ENCODE measurements at regions not wholly inside any gene's neighbourhood (a gene's known extent, or its start where the extent isn't known, plus 50 kb on each side); places are given as distances from the start of the nearest gene placed in this dataset.

DNA sequence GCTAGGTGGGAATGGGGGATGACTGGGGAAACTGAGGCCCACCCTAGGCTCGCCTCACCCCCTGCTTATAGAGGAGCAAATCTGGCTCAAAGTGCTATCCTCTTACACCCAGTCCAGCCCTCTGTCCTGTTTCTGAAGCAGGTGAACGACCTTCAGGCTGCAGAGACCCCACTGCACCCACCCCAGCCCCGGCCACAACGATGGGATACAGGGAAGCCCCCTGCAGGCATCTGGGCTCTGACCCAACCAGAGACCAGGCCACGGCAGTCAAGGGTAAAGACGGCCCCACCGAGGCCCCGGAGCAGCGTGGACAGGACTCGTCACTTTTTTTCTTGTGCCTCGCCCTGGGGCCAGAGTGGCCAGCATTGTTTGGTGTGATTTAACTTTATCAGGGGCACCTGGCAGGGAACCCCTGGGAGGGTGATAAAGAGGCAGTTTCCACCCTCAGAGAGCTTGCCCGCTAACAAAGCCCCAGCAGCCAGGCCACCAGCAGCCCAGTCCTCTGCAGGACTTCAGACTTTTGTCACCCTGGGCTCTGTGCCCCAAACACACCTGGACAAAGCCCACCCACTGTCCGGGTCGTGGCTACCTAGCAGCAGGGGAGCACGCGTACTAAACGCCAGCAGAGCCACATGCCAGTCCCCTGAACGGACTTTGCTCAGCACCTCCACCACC is 612.6 kb downstream of the TBC1D22A start:
- Histone ChIP-seq H3K27me3 (ENCODE audit: control insufficient read depth in 1 of 2, insufficient read depth in 2 of 2, low read length in 2 of 2) (peaks cover 6% of the 10 kb centered on the region in 2 donors), H3K27ac (ENCODE audit: low read length) (no peak overlapping the region), H3K4me3 (ENCODE audit: low read length in 2 of 2) (no peak overlapping the region), H3K4me1 (ENCODE audit: control insufficient read depth, insufficient read depth, low read length) (no peaks in the 10 kb centered on the region), H3K9me3 (ENCODE audit: control insufficient read depth in 2 of 2, low read length in 2 of 2) (no peaks in the 10 kb centered on the region), H3K36me3 (ENCODE audit: control insufficient read depth in 2 of 2, insufficient read depth in 2 of 2, low read length in 2 of 2) (no peaks in the 10 kb centered on the region), H3K9ac (ENCODE audit: low read length in 2 of 2) (no peak overlapping the region)

DNA sequence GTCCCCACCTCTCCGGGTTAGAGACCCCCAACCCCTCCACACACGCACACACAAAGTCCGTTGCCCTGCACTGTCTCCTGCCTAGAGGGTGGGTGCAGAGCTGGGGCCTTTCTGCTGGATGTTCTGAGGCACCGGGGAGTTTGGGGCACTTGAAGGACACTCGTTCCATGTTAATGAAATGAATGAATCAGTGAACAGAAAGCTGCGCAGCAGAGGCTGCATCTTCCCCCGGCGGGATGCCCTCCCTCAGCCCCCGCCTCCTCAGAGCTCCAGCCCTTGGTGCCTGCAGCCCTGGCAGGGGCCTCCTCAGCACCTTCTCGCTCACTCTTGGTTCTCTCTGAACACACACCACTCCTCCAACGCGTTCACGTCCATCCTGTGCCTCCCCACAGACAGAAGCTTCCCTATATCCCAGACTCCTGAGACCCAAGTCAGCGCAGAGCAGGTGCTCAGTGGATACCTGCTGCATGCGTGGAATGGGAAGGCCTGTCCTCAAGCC is 611.9 kb downstream of the TBC1D22A start:
- H3K27ac ChIP-seq (ENCODE audit: low read length) = no peak overlapping the region
- no peaks in the 10 kb centered on the region for H3K36me3 ChIP-seq (ENCODE audit: control insufficient read depth in 2 of 2, insufficient read depth in 2 of 2, low read length in 2 of 2)
- no peaks in the 10 kb centered on the region for H3K4me1 ChIP-seq (ENCODE audit: control insufficient read depth, insufficient read depth, low read length)
- no peaks in the 10 kb centered on the region for H3K9me3 ChIP-seq (ENCODE audit: control insufficient read depth in 2 of 2, low read length in 2 of 2)
- no peak overlapping the region for H3K9ac ChIP-seq (ENCODE audit: low read length in 2 of 2)
- H3K4me3 ChIP-seq (ENCODE audit: low read length in 2 of 2) = no peak overlapping the region
- peaks cover 6% of the 10 kb centered on the region in 2 donors for H3K27me3 ChIP-seq (ENCODE audit: control insufficient read depth in 1 of 2, insufficient read depth in 2 of 2, low read length in 2 of 2)

DNA sequence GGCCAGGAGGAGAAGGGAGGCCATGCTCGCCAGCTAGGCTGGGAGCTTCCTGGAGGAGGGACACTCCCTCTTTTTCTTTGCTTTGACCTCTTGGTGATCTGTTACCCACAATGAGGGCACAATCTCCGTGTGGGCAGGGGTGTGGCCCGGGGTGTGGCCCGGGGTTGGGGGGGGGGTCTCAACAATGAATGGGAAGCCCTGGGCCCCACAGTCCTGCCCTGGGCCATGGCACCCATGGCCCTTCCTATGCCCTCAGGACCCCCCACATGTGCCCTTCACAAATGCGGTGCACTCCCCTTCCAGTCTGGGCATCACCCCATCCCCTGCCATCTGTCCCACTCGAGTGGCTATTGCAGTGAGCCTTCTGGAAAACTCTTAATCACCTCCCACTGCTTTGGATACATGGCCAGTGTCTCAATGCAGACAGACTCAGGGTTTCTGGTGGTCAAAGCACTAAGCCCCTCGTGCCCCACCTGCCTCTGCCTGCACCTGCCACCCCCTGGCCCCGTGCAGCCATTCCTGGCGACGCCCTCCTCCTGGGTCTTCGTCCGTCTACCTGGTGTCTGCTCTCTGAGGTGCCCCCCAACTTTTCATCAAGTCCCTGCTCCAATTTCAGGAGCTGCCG is 611.3 kb downstream of the TBC1D22A start:
- peaks cover 6% of the 10 kb centered on the region in 2 donors for H3K27me3 ChIP-seq (ENCODE audit: control insufficient read depth in 1 of 2, insufficient read depth in 2 of 2, low read length in 2 of 2)
- H3K9me3 ChIP-seq (ENCODE audit: control insufficient read depth in 2 of 2, low read length in 2 of 2) = no peaks in the 10 kb centered on the region
- H3K36me3 ChIP-seq (ENCODE audit: control insufficient read depth in 2 of 2, insufficient read depth in 2 of 2, low read length in 2 of 2) = no peaks in the 10 kb centered on the region
- no peak overlapping the region for H3K27ac ChIP-seq (ENCODE audit: low read length)
- H3K4me3 ChIP-seq (ENCODE audit: low read length in 2 of 2) = no peak overlapping the region
- H3K4me1 ChIP-seq (ENCODE audit: control insufficient read depth, insufficient read depth, low read length) = no peaks in the 10 kb centered on the region
- H3K9ac ChIP-seq (ENCODE audit: low read length in 2 of 2) = no peak overlapping the region

DNA sequence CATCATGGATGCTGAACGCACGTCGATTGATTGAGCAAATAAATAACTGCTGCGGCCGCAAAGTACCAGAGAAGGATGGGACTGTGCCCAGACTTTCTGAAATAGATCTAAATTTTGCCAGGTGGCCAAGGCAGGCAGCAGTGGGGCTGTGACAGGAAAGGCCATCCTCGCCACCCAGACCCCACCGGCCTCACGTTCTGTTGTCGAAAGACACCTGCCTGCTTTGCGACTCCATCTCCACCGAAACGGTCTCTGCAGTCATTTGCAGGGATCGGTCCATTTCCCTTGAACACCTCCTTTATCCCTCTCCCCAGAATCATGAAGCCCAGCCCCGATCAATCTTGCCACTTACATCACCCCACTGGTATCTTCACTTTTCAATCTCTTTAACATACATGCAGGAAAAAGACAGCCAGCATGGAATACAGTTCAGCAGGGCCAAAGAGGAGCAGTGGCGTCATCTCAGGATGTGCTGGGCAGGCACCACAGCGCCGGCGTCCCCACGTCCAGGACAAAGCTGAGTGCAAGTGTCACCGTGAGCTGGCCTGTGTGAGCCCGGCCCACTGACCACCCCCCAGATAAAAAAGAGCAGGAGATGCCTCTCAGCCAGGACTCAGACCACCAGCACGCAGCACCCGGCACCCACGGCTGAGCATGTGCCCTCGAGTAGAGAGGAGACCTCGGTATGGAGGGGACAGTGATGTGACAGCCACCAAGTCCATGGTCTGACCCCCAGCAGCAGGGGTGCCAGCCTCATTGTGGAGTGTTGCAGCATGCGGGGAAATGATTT is 610.3 kb downstream of the TBC1D22A start:
- Histone ChIP-seq H3K9me3 (ENCODE audit: control insufficient read depth in 2 of 2, low read length in 2 of 2) (no peaks in the 10 kb centered on the region), H3K27ac (ENCODE audit: low read length) (no peak overlapping the region), H3K27me3 (ENCODE audit: control insufficient read depth in 1 of 2, insufficient read depth in 2 of 2, low read length in 2 of 2) (peaks cover 6% of the 10 kb centered on the region in 2 donors), H3K4me3 (ENCODE audit: low read length in 2 of 2) (no peak overlapping the region), H3K9ac (ENCODE audit: low read length in 2 of 2) (no peak overlapping the region), H3K36me3 (ENCODE audit: control insufficient read depth in 2 of 2, insufficient read depth in 2 of 2, low read length in 2 of 2) (no peaks in the 10 kb centered on the region), H3K4me1 (ENCODE audit: control insufficient read depth, insufficient read depth, low read length) (no peaks in the 10 kb centered on the region)

DNA sequence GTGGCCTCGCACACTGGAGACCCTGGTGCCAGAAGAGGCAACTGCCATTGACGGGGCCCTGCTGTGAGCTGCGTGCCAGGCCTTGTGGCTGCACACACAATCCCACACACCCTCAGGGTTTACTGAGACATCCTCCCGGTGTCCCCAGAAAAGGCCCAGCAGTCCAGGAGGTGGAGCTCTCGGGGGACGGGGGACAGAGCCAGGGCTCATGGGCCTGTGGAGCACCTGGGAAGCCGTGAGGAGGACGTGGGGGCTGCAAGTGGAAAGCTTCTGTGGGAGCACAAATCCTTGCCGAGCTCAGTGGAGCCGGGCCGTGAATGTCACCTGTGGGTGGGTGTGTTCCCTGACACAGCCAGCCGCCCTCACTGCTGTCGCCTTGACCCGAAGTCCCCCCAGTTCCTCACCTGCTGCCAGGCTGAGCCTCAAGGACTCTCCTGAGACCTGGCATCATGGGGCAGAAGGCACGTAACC is 609.7 kb downstream of the TBC1D22A start:
- Histone ChIP-seq H3K9ac (ENCODE audit: low read length in 2 of 2) (no peak overlapping the region), H3K4me1 (ENCODE audit: control insufficient read depth, insufficient read depth, low read length) (no peaks in the 10 kb centered on the region), H3K9me3 (ENCODE audit: control insufficient read depth in 2 of 2, low read length in 2 of 2) (no peaks in the 10 kb centered on the region), H3K36me3 (ENCODE audit: control insufficient read depth in 2 of 2, insufficient read depth in 2 of 2, low read length in 2 of 2) (no peaks in the 10 kb centered on the region), H3K27me3 (ENCODE audit: control insufficient read depth in 1 of 2, insufficient read depth in 2 of 2, low read length in 2 of 2) (peaks cover 6 to 9% of the 10 kb centered on the region in 2 donors), H3K27ac (ENCODE audit: low read length) (no peak overlapping the region), H3K4me3 (ENCODE audit: low read length in 2 of 2) (no peak overlapping the region)

DNA sequence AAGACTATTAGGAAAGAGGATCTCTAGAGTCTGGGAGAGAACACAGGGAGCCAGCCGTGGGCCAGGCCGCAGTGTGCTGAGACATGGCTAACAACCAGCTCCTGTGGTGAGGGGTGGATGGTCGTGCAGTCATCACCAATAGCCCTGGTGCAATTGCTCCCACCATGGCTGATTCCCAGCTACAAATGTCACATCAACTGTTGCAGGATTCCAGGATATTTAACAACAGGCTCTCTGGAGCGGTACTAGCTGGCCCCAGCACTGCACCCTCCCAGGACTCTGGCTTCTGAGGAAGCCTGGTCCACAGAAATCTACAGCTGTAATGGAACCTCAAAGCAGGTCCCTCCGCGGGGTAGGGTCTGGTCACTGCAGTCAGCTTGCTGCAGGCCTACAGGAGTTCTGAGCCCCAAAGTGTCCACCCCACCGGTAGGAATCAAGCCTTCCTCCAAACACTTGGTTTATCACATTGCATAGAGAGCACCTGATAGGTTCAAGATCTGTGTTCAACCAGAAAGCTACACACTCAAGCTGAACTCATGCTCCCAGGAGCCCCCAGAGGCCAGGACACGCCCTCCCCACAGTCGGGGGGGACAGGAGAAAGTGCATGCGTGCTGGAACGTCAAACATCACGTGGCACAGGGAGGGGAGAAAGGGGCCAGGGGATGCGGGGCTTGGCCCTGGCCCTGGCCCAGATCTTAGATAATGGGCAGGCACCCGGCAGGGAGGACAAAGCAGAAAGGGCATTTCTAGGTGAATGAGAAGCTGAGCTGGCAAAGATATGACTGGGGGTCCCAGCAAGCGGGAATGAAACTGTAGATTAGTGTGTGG is 609.0 kb downstream of the TBC1D22A start:
- H3K4me1 ChIP-seq (ENCODE audit: control insufficient read depth, insufficient read depth, low read length) = no peaks in the 10 kb centered on the region
- peaks cover 6 to 9% of the 10 kb centered on the region in 2 donors for H3K27me3 ChIP-seq (ENCODE audit: control insufficient read depth in 1 of 2, insufficient read depth in 2 of 2, low read length in 2 of 2)
- no peak overlapping the region for H3K27ac ChIP-seq (ENCODE audit: low read length)
- H3K9me3 ChIP-seq (ENCODE audit: control insufficient read depth in 2 of 2, low read length in 2 of 2) = no peaks in the 10 kb centered on the region
- H3K9ac ChIP-seq (ENCODE audit: low read length in 2 of 2) = no peak overlapping the region
- no peak overlapping the region for H3K4me3 ChIP-seq (ENCODE audit: low read length in 2 of 2)
- no peaks in the 10 kb centered on the region for H3K36me3 ChIP-seq (ENCODE audit: control insufficient read depth in 2 of 2, insufficient read depth in 2 of 2, low read length in 2 of 2)

DNA sequence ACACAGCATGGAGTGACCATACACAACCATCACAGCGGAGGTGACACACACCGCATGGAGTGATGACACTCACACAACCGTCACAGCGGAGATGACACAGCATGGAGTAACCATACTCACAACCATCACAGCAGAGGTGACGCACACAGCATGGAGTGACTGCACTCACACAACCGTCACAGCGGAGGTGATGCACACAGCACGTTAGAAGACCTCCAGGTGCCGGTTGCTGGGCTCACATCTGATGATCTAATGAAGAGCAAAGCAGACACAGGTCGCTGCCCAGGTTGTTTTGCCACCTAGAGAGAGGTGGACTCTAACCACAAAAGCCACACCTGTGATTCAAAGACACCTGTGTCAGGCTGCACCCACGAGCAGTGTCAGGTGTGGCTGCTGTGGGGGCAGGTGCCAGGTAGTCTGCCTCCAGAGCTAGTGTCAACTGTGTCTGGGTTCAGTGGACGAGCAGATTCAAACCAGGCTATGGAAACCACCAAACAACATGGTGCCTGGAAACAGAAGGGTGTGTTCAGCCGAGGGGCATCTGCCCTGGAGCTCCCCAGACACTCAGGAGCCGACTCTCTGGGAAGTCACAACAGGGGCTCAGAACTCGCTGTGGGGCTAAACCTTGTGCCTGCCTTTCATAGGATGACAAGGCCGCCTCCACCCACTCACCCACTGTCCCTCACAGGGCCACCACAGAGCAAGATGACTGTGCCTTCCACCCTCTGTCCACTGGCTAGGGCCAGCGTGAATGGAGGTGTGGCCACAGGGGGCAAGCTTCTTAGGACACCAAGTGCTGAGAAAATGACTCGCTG is 608.2 kb downstream of the TBC1D22A start:
- peaks cover 6 to 9% of the 10 kb centered on the region in 2 donors for H3K27me3 ChIP-seq (ENCODE audit: control insufficient read depth in 1 of 2, insufficient read depth in 2 of 2, low read length in 2 of 2)
- H3K36me3 ChIP-seq (ENCODE audit: control insufficient read depth in 2 of 2, insufficient read depth in 2 of 2, low read length in 2 of 2) = no peaks in the 10 kb centered on the region
- no peaks in the 10 kb centered on the region for H3K9me3 ChIP-seq (ENCODE audit: control insufficient read depth in 2 of 2, low read length in 2 of 2)
- no peaks in the 10 kb centered on the region for H3K4me1 ChIP-seq (ENCODE audit: control insufficient read depth, insufficient read depth, low read length)
- no peak overlapping the region for H3K9ac ChIP-seq (ENCODE audit: low read length in 2 of 2)
- no peak overlapping the region for H3K4me3 ChIP-seq (ENCODE audit: low read length in 2 of 2)
- H3K27ac ChIP-seq (ENCODE audit: low read length) = no peak overlapping the region

DNA sequence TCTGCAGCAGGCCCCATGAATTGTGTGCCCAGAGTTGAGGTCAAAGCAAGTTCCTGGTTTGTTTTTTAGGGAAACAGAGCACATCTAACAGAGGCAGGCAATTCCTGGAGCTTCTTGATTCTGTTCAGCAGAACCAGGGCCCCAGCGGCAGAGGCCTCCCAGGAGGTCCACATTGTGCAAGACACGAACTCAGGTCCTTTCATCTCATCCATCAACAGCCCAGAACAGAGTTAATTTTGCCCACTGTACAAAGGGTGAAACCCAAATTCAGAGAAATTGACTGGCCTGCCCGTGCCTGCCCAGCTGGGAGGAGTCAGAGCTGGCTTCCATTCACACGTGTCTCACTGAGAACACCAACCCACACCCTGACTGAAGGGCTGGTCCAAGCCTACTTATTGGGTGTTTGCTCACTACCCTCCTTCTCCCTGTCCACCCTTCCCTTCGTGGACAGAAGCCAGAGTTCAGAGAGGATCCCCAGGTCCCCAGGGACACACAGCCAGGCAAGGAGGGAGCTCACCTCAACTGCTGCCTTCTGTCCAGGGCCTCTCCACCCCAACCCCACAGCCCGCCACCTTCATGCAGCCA is 607.1 kb downstream of the TBC1D22A start:
- Histone ChIP-seq H3K4me3 (ENCODE audit: low read length in 2 of 2) (no peak overlapping the region), H3K36me3 (ENCODE audit: control insufficient read depth in 2 of 2, insufficient read depth in 2 of 2, low read length in 2 of 2) (no peaks in the 10 kb centered on the region), H3K9ac (ENCODE audit: low read length in 2 of 2) (no peak overlapping the region), H3K9me3 (ENCODE audit: control insufficient read depth in 2 of 2, low read length in 2 of 2) (peaks cover 0 to under 1% of the 10 kb centered on the region in 2 donors), H3K27me3 (ENCODE audit: control insufficient read depth in 1 of 2, insufficient read depth in 2 of 2, low read length in 2 of 2) (peaks cover 4 to 9% of the 10 kb centered on the region in 2 donors), H3K27ac (ENCODE audit: low read length) (no peak overlapping the region), H3K4me1 (ENCODE audit: control insufficient read depth, insufficient read depth, low read length) (no peaks in the 10 kb centered on the region)

DNA sequence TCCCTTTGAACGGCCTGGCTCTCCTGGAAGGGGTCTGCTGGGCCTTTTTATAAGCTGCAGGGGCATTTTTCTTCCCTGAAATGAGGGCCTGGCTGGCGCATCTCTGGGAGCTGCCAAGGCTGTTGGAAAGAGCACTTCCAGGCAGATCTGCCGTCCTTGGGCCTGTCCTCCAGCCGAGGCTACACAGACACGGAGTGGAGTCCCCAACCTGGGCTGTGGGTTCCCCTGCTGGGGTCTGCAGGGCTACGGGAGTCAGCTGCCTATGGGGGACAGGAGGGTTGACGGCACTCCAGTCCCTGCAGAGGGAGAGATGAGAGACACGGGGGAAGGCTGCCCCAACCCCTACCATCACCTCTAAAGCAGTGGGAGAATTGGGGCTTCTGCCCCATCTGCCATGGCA is 606.6 kb downstream of the TBC1D22A start:
- Histone ChIP-seq H3K9ac (ENCODE audit: low read length in 2 of 2) (no peak overlapping the region), H3K4me1 (ENCODE audit: control insufficient read depth, insufficient read depth, low read length) (no peaks in the 10 kb centered on the region), H3K4me3 (ENCODE audit: low read length in 2 of 2) (no peak overlapping the region), H3K27me3 (ENCODE audit: control insufficient read depth in 1 of 2, insufficient read depth in 2 of 2, low read length in 2 of 2) (peaks cover 4 to 9% of the 10 kb centered on the region in 2 donors), H3K36me3 (ENCODE audit: control insufficient read depth in 2 of 2, insufficient read depth in 2 of 2, low read length in 2 of 2) (no peaks in the 10 kb centered on the region), H3K9me3 (ENCODE audit: control insufficient read depth in 2 of 2, low read length in 2 of 2) (peaks cover 3 to 4% of the 10 kb centered on the region in 2 donors), H3K27ac (ENCODE audit: low read length) (no peak overlapping the region)

Measured in stomach smooth muscle (tissue), 2 donors.